GM19468 (cell line): ENCODE measurements at regions not wholly inside any gene's neighbourhood (a gene's known extent, or its start where the extent isn't known, plus 50 kb on each side); places are given as distances from the start of the nearest gene placed in this dataset.
"Not testable (repeated sequence)": the region's sequence is repeated elsewhere in the genome, so short reads cannot be mapped to it uniquely, and the experiment has no call there.

Experiments
- ATAC-seq: cut with Tn5 transposase; IDR thresholded peaks from one replicate; pipeline ENCODE4 v1.9.1; 2021; ENCODE audit warnings: mild to moderate bottlenecking, moderate library complexity, moderate number of reproducible peaks; ENCODE audit not compliant: unreplicated experiment; ENCODE audit errors: extremely low read depth

DNA sequence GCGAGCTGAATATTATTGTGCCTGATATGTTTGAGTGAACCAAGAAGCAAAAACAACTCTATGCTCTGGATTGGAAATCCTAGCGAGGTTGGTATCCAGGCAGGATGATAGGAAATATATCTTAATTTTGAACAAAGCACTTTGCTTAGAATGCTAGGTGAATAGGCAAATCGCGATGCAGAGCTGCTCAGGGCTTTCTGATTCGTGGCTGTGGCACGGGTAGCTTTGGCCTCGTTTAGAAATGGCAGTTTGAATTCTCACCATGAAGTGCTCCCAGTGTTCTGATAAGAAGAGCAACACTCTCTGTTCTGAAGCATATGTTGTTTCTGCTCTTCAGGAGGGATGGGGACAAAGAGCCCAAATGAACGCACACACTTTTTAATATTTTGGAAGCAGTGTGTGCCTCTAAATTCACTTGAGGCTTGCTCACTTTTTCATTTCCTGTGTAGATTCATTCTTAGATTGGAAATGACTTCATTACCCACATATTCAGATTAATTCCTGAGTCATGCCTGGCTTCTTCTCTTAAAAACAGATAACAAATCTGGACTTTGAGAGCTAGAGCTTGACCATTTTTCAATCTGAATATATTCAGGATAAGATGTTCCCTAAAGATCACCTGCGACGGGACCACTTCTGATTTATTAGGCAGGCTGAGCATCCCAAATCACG is 200.9 kb downstream of the RPAP3 start:
- no peak for ATAC-seq

DNA sequence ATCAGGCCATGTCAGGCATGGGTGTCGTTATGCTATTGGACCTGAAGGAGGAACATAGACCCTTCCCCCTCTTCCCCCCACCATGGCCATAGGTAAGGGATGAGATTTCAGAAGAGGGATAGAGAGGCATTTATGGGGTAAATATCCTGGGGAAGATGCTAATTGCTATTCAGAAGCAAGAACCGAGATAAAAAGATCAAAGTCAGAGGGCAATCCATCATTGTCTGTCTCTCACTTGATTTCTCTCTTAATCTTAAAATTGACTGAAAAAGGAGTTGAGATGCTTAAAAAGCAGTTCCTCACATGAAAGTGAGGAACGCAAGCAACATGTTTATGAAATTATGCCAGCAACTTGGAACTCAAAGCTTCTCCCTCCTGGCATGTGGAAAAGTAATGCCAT is 212.0 kb downstream of the RPAP3 start:
- no peak for ATAC-seq

DNA sequence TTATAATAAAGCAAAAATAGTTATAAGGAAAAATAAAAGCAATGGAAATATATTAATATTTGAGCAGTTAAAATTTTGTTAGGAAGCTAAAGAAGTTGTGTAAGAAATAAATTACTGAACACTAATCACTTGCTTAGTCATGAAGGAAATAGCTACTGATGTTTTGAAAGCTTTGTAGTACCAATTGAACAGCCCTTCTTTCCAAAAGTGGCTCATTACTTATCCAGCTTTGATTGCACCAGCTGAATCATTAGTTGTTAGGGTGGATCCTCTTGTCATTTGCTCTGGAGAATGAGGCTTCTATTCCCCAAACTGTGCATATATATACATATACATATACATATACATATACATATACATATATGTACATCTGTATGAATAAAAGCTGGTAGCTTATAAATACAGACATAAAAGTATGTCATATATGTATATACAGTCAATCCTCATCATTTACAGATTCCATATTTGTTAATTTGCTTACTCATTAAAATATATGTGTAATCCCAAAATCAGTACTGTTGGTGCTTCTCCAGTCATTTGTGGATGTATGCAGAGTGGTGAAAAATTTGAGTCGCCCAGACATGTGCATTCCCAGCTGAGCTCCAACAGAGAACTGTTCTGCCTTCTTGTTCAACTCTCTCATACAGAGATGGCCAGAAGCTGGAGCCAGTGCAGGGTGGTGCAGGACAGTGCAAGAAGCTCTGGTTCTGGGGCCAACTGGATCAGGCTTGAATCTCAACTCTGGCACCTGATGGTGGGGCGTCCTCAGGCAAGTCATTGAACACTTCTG is 214.1 kb downstream of the RPAP3 start:
- ATAC-seq: no peak

DNA sequence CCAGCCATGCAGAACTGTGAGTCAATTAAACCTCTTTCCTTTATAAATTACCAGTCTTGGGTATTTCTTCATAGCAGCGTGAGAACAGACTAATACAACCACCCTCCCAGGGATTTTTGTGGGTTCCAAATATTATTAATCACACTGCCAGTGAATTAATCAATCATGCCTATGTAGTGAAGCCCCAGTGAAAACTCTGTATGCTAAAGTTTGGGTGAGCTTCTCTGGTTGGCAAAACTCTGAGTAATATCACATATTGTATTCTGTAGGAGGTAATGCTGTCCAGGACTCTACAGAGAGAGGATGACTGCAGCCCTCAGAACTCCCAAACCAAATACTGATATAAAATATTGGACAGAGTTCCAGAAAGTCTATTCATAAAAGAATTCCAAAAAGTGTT is 216.9 kb downstream of the RPAP3 start:
- ATAC-seq: no peak

DNA sequence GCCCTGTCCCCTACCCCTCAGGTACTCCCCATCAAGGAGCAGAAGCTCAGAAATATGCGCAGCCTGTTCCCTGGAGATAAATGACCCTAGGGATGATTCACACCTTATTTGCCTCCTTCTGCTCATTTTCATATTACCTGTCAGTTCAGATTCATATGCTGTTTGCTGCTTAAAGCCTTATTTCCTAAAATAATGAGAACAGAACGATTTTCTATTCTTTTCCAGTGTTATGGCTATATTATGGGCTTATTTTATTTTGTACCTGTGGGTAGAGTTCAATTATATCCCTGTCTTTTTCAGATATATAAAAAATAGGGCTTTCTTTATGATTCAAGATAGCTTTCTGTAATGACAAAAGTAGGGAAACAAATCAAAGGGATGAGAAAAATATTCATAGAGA is 224.8 kb downstream of the RPAP3 start:
- no peak for ATAC-seq

DNA sequence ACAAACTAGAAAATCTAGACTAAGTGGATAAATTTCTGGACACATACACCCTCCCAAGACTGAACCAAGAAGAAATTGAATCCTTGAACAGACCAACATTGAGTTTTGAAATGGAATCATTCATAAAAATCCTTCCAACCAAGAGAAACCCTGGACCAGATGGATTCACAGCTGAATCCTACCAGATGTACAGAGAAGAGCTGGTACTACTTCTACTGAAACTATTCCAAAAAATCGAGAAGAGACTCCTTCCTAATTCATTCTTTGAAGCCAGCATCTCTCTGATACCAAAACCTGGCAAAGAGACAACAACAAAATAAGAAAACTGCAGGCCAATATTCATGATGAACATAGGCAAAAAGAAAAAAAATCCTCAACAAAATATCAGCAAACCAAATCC is 227.4 kb downstream of the RPAP3 start:
- ATAC-seq: no peak

DNA sequence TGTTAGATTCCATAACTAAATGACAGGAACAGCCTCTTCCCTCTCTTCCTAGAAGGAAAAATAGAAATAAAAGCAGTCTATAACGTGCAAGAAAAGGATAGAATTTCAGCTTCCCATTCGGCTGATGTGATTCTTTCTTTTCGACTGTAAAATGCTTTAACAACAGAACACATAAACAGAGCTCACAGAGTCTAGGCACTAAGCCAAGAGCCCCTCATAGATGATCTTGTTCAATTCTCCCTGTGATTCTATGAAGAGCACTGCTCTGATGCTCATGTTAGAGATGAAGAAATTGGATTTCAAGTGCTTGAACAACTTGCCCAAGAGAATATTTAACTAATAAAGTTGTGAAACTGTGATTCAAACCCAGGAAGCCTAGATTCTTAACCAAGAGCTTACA is 232.7 kb downstream of the RPAP3 start:
- no peak for ATAC-seq

DNA sequence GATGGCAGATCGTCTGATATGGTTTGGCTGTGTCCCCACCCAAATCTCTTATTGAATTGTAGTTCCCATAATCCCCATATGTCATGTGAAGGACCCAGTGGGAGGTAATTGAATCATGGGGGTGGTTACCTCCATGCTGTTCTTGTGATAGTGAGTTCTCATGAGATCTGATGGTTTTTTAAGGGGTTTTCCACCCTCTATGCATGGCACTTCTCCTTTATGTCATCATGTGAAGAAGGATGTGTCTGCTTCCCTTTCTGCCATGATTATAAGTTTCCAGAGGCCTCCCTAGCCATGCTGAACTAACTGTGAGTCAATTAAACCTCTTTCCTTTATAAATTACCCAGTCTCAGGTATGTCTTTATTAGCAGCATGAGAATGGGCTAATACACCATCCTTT is 235.5 kb downstream of the RPAP3 start:
- not testable (repeated sequence) for ATAC-seq

DNA sequence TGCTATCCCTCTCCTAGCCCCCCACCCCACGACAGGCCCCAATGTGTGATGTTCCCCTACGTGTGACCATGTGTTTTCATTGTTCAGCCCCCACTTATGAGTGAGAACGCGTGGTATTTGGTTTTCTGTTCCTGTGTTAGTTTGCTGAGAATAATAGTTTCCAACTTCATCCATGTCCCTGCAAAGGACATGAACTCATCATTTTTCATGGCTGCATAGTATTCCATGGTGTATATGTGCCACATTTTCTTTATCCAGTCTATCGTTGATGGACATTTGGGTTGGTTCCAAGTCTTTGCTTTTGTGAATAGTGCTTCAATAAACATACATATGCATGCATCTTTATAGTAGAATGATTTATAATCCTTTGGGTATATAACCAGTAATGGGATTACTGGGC is 241.9 kb downstream of the RPAP3 start:
- ATAC-seq: not testable (repeated sequence)

DNA sequence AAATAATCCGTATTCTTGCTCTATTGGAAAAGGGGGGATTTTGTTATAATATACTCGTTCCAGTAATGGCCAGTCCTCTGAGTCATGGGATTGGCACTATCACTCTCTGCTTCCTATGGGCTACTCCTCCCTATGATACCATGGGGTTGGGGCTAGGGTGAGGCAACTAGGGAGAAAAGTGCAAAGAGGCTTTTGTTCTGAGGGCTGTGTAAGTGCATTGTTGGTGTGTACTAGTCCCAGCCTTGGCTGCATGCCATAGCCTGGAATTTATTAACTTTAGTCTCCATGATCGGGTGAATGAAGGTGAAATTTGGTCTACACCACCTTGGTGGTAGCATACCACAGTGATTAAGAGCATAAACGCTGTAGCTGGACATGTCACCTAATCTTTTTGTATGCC is 247.6 kb downstream of the RPAP3 start:
- no peak for ATAC-seq

DNA sequence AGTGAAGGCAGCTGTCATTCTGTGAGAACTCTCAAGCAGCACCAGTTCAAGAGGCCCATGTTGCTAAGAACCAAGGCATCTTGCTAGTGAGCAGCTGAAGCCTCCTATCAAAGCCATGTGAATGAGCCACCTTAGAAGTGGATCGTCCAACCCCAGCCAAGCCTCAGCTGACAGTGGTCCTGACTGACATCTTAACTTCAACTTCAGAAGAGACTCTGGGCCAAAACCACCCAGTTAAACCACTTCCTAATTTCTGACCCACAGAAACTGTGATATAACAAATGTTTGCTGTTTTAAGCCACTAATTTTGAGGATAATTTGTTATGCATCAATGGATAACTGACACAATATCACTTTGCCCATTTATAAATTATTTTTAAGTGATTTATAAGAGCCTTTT is 256.0 kb downstream of the RPAP3 start:
- no peak for ATAC-seq

DNA sequence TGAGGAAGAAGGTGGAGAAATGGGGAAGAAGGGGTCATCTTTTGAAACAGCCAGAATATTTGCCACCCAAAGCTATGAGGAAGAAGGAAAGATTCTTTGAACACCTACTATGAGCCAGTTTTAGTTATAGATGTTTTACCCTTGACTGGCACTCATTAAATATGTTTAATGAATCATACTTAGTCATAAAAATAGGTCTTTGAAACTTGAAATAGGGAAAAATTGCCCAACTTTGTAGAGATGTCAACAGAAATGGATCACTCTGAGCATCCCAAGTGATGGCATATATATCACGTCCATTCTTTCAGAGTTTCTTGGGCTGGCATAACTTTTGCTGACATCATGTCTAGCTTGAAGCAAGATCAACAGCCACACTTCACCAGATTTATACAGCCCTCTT is 263.5 kb downstream of the RPAP3 start:
- no peak for ATAC-seq

DNA sequence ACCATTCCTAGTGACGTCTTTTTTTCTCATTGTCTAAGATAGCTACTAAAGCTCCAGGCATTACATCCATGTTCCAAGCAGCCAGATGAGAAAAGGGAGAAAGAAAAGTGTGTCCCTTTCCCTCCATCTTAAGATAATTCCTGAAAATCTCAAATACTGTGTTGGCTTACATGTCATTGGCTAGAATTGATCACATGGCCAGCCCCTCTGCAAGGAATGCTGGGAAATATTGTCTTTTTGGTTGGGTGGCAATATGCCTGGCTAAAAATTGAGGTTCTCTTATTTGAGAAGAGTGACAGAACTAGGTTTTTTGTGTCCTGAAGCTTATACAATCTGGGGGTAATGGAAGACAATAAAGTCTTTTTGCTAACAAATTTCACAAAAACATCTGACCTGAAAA is 264.3 kb downstream of the RPAP3 start:
- no peak for ATAC-seq

DNA sequence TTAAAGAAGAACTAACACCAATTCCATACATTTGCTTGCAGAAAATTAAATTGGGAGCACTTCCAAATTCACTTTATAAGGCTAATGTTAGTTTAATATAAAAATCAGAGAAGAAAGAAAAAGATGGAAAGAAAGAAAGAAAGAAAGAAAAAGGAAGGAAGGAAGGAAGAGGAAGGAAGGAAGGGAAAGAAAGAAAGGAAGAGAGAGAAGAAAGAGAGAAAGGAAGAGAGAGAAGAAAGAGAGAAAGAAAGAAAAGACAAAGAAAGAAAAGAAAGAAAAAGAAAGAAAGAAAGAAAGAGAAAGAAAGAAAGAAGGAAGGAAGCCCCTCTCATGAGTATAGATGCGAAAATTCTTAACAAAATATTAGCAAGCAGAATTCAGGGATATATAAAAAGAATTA is 267.7 kb downstream of the RPAP3 start:
- no peak for ATAC-seq

DNA sequence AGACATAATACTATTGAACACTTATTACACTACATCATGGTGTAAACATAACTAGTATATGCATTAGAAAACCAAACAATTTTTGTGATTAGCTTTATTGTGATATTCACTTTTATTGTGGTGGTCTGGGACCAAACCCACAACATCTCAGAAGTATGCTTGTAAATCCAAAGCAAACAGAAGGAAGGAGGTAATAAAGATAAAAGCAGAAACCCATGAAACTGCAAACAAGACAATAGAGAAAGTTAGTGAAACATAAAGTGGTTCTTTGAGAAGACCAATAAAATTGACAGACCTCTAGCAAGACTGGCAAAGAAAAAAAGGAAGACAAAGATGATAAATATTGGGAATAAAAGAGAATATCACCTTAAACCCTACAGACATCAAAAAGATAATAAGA is 268.3 kb downstream of the RPAP3 start:
- ATAC-seq: no peak

DNA sequence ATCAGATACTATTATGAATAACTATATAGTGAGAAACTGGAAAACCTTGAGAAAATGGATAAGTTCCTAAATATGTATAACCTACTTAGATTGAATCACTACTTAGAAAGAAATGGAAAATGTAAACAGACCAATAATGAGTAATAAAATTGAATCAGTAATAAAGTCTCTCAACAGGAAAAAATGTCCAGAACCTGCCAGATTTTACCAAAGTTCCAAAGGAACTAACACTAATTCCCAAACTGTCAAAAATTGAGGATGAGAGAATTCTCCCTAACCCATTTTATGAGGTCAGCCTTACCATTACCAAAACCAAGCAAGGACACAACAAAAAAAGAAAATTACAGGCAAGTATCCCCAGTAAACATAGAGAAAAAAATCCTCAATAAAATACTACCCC is 272.0 kb downstream of the RPAP3 start:
- no peak for ATAC-seq

DNA sequence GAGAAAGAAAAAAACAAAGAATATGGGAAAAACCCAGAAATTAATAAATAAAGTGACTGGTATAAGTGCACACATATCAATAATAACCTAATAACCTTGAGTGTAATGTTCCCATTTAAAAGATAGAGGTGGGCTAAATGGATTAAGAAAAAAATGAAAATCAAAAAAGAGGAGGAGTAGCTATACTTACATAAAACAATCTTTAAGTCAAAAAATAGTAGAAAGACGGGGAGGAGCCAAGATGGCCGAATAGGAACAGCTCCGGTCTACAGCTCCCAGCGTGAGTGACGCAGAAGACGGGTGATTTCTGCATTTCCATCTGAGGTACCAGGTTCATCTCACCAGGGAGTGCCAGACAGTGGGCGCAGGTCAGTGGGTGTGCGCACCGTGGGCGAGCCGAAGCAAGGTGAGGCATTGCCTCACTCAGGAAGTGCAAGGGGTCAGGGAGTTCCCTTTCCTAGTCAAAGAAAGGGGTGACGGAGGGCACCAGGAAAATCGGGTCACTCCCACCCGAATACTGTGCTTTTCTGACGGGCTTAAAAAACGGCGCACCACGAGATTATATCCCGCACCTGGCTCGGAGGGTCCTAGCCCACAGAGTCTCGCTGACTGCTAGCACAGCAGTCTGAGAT is 279.0 kb downstream of the RPAP3 start:
- not testable (repeated sequence) for ATAC-seq

DNA sequence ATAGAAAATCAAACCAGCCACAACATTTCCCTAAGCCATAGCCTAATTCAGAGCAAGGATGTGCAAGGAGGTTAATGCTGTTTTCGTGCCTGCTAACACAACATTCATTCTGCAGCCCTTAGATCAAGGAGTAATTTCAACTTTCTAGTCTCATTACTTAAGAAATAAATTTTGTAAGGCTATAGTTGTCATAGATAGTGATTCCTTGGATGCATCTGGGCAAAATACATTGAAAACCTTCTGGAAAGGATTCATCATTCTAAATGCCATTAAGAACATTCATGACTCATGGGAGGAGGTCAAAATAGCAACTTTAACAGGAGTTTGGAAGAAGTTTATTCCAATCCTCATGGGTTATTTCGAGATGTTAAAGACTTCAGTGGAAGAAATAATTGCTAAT is 283.2 kb downstream of the RPAP3 start:
- ATAC-seq: no peak

DNA sequence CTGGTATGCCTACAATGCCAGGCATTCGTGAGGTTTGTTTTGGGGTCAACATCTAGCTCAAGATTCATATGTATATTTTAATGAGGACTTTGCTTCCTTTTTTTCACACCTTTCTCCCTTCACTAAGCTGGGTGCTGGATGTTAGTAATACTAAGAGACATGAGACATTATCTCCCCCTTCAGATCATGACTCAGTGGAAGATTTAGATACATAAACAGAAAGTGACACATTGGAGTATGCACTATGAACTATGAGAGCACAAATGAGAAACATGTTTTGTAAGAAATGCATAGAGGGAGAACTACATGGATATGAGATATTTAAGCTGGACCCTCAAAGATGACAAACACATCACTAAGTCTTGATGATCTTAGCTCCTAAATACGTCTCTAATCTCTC is 286.3 kb downstream of the RPAP3 start:
- no peak for ATAC-seq

DNA sequence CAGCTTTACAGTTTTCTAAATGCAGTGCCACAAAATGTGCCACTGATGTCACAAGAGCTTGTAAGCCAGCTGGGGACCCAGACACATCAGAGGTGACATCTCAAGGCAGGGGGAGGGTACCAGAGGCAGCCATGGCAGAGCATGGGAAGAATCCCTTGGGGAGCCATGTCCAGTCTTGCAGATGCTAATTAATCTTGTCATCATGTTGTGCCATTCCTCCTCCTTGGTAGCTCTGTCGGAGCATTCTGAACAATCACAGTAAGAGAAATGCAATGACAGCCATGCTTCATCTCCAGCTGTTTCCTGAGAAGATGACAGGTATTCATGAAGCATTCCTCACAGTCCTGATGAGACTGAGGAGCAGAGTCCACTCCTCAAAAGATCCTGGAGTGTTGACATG is 287.9 kb downstream of the RPAP3 start:
- no peak for ATAC-seq

DNA sequence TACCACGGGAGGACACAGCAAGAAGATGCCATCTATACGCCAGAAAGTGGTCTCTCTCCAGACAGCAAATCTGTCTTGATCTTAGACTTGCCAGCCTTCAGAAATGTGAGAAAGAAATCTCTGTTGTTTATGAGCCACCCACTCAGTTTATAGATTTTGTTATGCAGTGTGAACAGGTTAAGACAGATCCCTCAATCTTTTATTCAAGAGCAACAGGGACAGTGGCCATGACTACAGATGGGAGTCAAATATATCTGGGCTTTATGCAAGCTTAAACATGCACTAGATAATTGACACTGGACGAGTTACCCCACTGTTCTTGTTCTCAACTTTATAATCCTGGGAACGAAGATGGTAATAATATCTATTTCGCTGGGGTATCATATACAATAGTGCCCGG is 288.7 kb downstream of the RPAP3 start:
- no peak for ATAC-seq

DNA sequence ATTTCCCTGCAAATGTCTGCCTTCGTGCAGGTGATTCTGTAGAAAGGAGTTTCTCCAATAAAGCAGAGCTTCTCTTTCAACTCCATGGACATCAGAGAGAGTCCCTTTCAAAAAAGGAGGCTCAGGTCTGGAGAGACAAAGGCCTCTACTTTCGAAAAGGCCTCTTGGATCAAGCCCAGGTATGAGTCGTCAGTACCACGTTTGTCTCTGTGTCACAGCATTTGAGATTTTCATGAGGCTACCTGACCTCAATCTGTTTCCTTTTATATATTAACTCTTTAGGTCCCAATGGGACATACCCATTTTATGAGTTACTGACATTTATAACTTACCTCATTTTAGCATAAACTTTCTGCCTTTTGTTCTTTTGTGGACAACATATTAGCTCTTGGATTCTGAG is 290.8 kb downstream of the RPAP3 start:
- no peak for ATAC-seq
